Adipocyte (in vitro differentiated cells): ENCODE measurements at regions not wholly inside any gene's neighbourhood (a gene's known extent, or its start where the extent isn't known, plus 50 kb on each side); places are given as distances from the start of the nearest gene placed in this dataset.

Experiments
- DNase-seq: peaks from one replicate; pipeline ENCODE4 v3.0.0-alpha.2; 2015; ENCODE audit warnings: low read depth
- H3K27me3 ChIP-seq: replicated peaks from 2 replicates; pipeline ENCODE4 v1.7.0; 2013; ENCODE audit warnings: mild to moderate bottlenecking, low read length, moderate library complexity; ENCODE audit not compliant: control insufficient read depth, insufficient read depth
- H3K36me3 ChIP-seq: 2 replicates; pipeline ENCODE4 v1.7.0; 2013; ENCODE audit warnings: low read length, mild to moderate bottlenecking, moderate library complexity; ENCODE audit not compliant: control insufficient read depth, insufficient read depth, severe bottlenecking
- H3K4me1 ChIP-seq: 2 replicates; pipeline ENCODE4 v1.7.0; 2013; ENCODE audit warnings: mild to moderate bottlenecking, low read length, moderate library complexity; ENCODE audit not compliant: control insufficient read depth, insufficient read depth
- H3K4me3 ChIP-seq: 2 replicates; pipeline ENCODE4 v1.7.0; 2013; ENCODE audit warnings: mild to moderate bottlenecking, low read length, moderate library complexity
- H3K9ac ChIP-seq: 2 replicates; pipeline ENCODE4 v1.7.0; 2013; ENCODE audit warnings: mild to moderate bottlenecking, low read length, moderate library complexity
- H3K9me3 ChIP-seq: 2 replicates; pipeline ENCODE4 v1.7.0; 2013; ENCODE audit warnings: mild to moderate bottlenecking, low read length, moderate library complexity; ENCODE audit not compliant: control insufficient read depth

- H3K9ac ChIP-seq: no peak overlapping the region
- no peaks in the 10 kb centered on the region for H3K36me3 ChIP-seq
- H3K9me3 ChIP-seq: peaks cover 13% of the 10 kb centered on the region
- DNase-seq: no peak
- no peak overlapping the region for H3K4me3 ChIP-seq
- H3K4me1 ChIP-seq: no peaks in the 10 kb centered on the region
- H3K27me3 ChIP-seq: no peaks in the 10 kb centered on the region
Measured at GRCh38 chr17:69978056-69978646, 96.9 kb upstream of the KCNJ16 start.

- no peaks in the 10 kb centered on the region for H3K9me3 ChIP-seq
- H3K4me1 ChIP-seq: no peaks in the 10 kb centered on the region
- H3K36me3 ChIP-seq: no peaks in the 10 kb centered on the region
- DNase-seq: no peak
- H3K9ac ChIP-seq: no peak overlapping the region
- no peak overlapping the region for H3K4me3 ChIP-seq
- no peaks in the 10 kb centered on the region for H3K27me3 ChIP-seq
Measured at GRCh38 chr17:69981441-69981840, 93.6 kb upstream of the KCNJ16 start.

GRCh38 chr17:69995476-69995875 lies 79.5 kb upstream of the KCNJ16 start:
- Histone ChIP-seq H3K9ac (no peak overlapping the region), H3K4me3 (no peak overlapping the region), H3K9me3 (peaks cover 5% of the 10 kb centered on the region), H3K27me3 (no peaks in the 10 kb centered on the region), H3K36me3 (no peaks in the 10 kb centered on the region), H3K4me1 (peaks cover 7% of the 10 kb centered on the region)
- no peak for DNase-seq

- H3K9ac ChIP-seq: no peak overlapping the region
- H3K4me3 ChIP-seq: no peak overlapping the region
- H3K9me3 ChIP-seq: peaks cover 5% of the 10 kb centered on the region
- peaks cover 7% of the 10 kb centered on the region for H3K4me1 ChIP-seq
- H3K36me3 ChIP-seq: no peaks in the 10 kb centered on the region
- peak; percentile 74 for DNase-seq
- H3K27me3 ChIP-seq: no peaks in the 10 kb centered on the region
Measured at GRCh38 chr17:69997332-69997731, 77.7 kb upstream of the KCNJ16 start.

- no peaks in the 10 kb centered on the region for H3K36me3 ChIP-seq
- no peak for DNase-seq
- peaks cover 5% of the 10 kb centered on the region for H3K9me3 ChIP-seq
- H3K4me1 ChIP-seq: peaks cover 18% of the 10 kb centered on the region
- H3K27me3 ChIP-seq: no peaks in the 10 kb centered on the region
- H3K4me3 ChIP-seq: no peak overlapping the region
- H3K9ac ChIP-seq: no peak overlapping the region
Measured at GRCh38 chr17:69999253-69999652, 75.8 kb upstream of the KCNJ16 start.

GRCh38 chr17:70006159-70006558 lies 68.9 kb upstream of the KCNJ16 start:
- H3K9me3 ChIP-seq: no peaks in the 10 kb centered on the region
- H3K4me3 ChIP-seq: no peak overlapping the region
- DNase-seq: peak; percentile 25
- no peaks in the 10 kb centered on the region for H3K27me3 ChIP-seq
- no peaks in the 10 kb centered on the region for H3K36me3 ChIP-seq
- peaks cover 25% of the 10 kb centered on the region for H3K4me1 ChIP-seq
- H3K9ac ChIP-seq: no peak overlapping the region

- no peaks in the 10 kb centered on the region for H3K27me3 ChIP-seq
- no peak overlapping the region for H3K4me3 ChIP-seq
- no peaks in the 10 kb centered on the region for H3K36me3 ChIP-seq
- H3K4me1 ChIP-seq: no peaks in the 10 kb centered on the region
- DNase-seq: no peak
- no peaks in the 10 kb centered on the region for H3K9me3 ChIP-seq
- no peak overlapping the region for H3K9ac ChIP-seq
Measured at GRCh38 chr17:70011750-70012149, 63.3 kb upstream of the KCNJ16 start.

GRCh38 chr17:70013911-70014310 lies 61.1 kb upstream of the KCNJ16 start:
- H3K27me3 ChIP-seq: no peaks in the 10 kb centered on the region
- no peak for DNase-seq
- H3K4me3 ChIP-seq: no peak overlapping the region
- H3K9ac ChIP-seq: no peak overlapping the region
- no peaks in the 10 kb centered on the region for H3K4me1 ChIP-seq
- no peaks in the 10 kb centered on the region for H3K36me3 ChIP-seq
- H3K9me3 ChIP-seq: no peaks in the 10 kb centered on the region

GRCh38 chr17:70017112-70017511 lies 57.9 kb upstream of the KCNJ16 start:
- Histone ChIP-seq H3K36me3 (no peaks in the 10 kb centered on the region), H3K9ac (no peak overlapping the region), H3K4me3 (no peak overlapping the region), H3K9me3 (no peaks in the 10 kb centered on the region), H3K4me1 (peaks cover 8% of the 10 kb centered on the region), H3K27me3 (no peaks in the 10 kb centered on the region)
- peak; percentile 61 for DNase-seq

GRCh38 chr17:70017941-70018340 lies 57.1 kb upstream of the KCNJ16 start:
- Histone ChIP-seq H3K9me3 (no peaks in the 10 kb centered on the region), H3K27me3 (no peaks in the 10 kb centered on the region), H3K36me3 (no peaks in the 10 kb centered on the region), H3K4me3 (no peak overlapping the region), H3K9ac (no peak overlapping the region), H3K4me1 (peaks cover 13% of the 10 kb centered on the region)
- peak; percentile 31 for DNase-seq

- Histone ChIP-seq H3K9ac (no peak overlapping the region), H3K27me3 (no peaks in the 10 kb centered on the region), H3K4me3 (peak overlapping the region; percentile 8), H3K4me1 (peaks cover 13% of the 10 kb centered on the region), H3K36me3 (no peaks in the 10 kb centered on the region), H3K9me3 (no peaks in the 10 kb centered on the region)
- no peak for DNase-seq
Measured at GRCh38 chr17:70021726-70022125, 53.3 kb upstream of the KCNJ16 start.

GRCh38 chr17:70022175-70022574 lies 52.9 kb upstream of the KCNJ16 start:
- Histone ChIP-seq H3K9ac (no peak overlapping the region), H3K4me3 (peak overlapping the region; percentile 8), H3K27me3 (no peaks in the 10 kb centered on the region), H3K36me3 (no peaks in the 10 kb centered on the region), H3K9me3 (peaks cover under 1% of the 10 kb centered on the region), H3K4me1 (peaks cover 13% of the 10 kb centered on the region)
- no peak for DNase-seq
